GM23338 (cell line): ENCODE measurements at regions not wholly inside any gene's neighbourhood (a gene's known extent, or its start where the extent isn't known, plus 50 kb on each side); places are given as distances from the start of the nearest gene placed in this dataset.
A peak's percentile ranks its signal among the peaks of the same experiment; 100 is the strongest.
"Not testable (repeated sequence)": the region's sequence is repeated elsewhere in the genome, so short reads cannot be mapped to it uniquely, and the experiment has no call there.

Experiments used
- ATAC-seq: fragments of 200-7000 bp; cut with Tn5 transposase; 3 replicates; pipeline ENCODE4 v1.9.1; 2020
- DNase-seq: peaks from one replicate; pipeline ENCODE4 v3.0.0-alpha.2; 2015; ENCODE audit warnings: low spot score
- H2AFZ ChIP-seq: fragments of 200-600 bp; sonication (generic); 2 replicates; pipeline ENCODE4 v1.8.0; 2016; ENCODE audit warnings: antibody characterized with exemption, mild to moderate bottlenecking, moderate library complexity
- H3F3A ChIP-seq: fragments of 200-600 bp; sonication (generic); replicated peaks from 2 replicates; pipeline ENCODE4 v1.8.0; 2017; ENCODE audit warnings: antibody characterized with exemption, mixed run types, low read depth
- H3K27ac ChIP-seq: fragments of 200-600 bp; sonication (generic); 2 replicates; pipeline ENCODE4 v1.6.1; 2016; ENCODE audit warnings: low read depth
- H3K27me3 ChIP-seq: fragments of 200-600 bp; sonication (generic); 2 replicates; pipeline ENCODE4 v1.8.0; 2016; ENCODE audit warnings: mild to moderate bottlenecking, mixed run types, moderate library complexity; ENCODE audit not compliant: insufficient read depth
- H3K36me3 ChIP-seq: fragments of 200-600 bp; sonication (generic); 2 replicates; pipeline ENCODE4 v1.8.0; 2016; ENCODE audit warnings: mild to moderate bottlenecking; ENCODE audit not compliant: insufficient read depth
- H3K4me1 ChIP-seq: fragments of 200-600 bp; sonication (generic); 2 replicates; pipeline ENCODE4 v1.8.0; 2016; ENCODE audit warnings: mild to moderate bottlenecking, moderate library complexity; ENCODE audit not compliant: insufficient read depth
- H3K4me2 ChIP-seq: fragments of 200-600 bp; sonication (generic); 2 replicates; pipeline ENCODE4 v1.7.1; 2017; ENCODE audit warnings: mixed run types
- H3K4me3 ChIP-seq: fragments of 200-600 bp; sonication (generic); 2 replicates; pipeline ENCODE4 v1.6.1; 2016; ENCODE audit warnings: mixed run types
- H3K79me2 ChIP-seq: fragments of 200-600 bp; sonication (generic); replicated peaks from 2 replicates; pipeline ENCODE4 v1.8.0; 2017; ENCODE audit warnings: mild to moderate bottlenecking; ENCODE audit not compliant: insufficient read depth
- H3K9me2 ChIP-seq: fragments of 200-600 bp; sonication (generic); 2 replicates; pipeline ENCODE4 v1.8.0; 2017; ENCODE audit not compliant: insufficient read depth
- H4K20me1 ChIP-seq: fragments of 200-600 bp; sonication (generic); replicated peaks from 2 replicates; pipeline ENCODE4 v1.8.0; 2017; ENCODE audit warnings: mild to moderate bottlenecking; ENCODE audit not compliant: insufficient read depth
- H3K27ac Mint-ChIP-seq: 2 replicates; pipeline ENCODE4 v1.8.0; 2020; ENCODE audit warnings: inconsistent platforms, mild to moderate bottlenecking, moderate library complexity, mixed read lengths
- H3K27me3 Mint-ChIP-seq: 3 replicates; pipeline ENCODE4 v1.8.0; 2022; ENCODE audit warnings: low read depth, mild to moderate bottlenecking, moderate library complexity, mixed read lengths, inconsistent platforms; ENCODE audit not compliant: insufficient read depth, poor library complexity
- H3K36me3 Mint-ChIP-seq: 3 replicates; pipeline ENCODE4 v1.8.0; 2021; ENCODE audit warnings: low read depth, mild to moderate bottlenecking, inconsistent platforms, moderate library complexity, mixed read lengths
- H3K4me1 Mint-ChIP-seq: 3 replicates; pipeline ENCODE4 v1.8.0; 2020; ENCODE audit warnings: mild to moderate bottlenecking, inconsistent platforms, mixed read lengths
- H3K4me3 Mint-ChIP-seq: 3 replicates; pipeline ENCODE4 v1.8.0; 2021; ENCODE audit warnings: moderate library complexity, mild to moderate bottlenecking, inconsistent platforms, mixed read lengths
- H3K9me3 Mint-ChIP-seq: 3 replicates; pipeline ENCODE4 v1.8.0; 2020; ENCODE audit warnings: moderate library complexity, mild to moderate bottlenecking, inconsistent platforms, mixed read lengths
- CREB1 ChIP-seq: fragments of 250-450 bp; sonication (Bioruptor Pico); IDR thresholded peaks from 2 replicates; pipeline ENCODE4 v1.5.0; 2020; ENCODE audit warnings: low read depth, mild to moderate bottlenecking, moderate library complexity
- CTCF ChIP-seq, 2 experiments: fragments of 200-600 bp in 1 of 2; sonication (generic) in 1 of 2; conservative IDR thresholded peaks; 2 replicates each; pipeline versions ENCODE4 v1.5.1 to v1.6.1; 2016 to 2017; ENCODE audit warnings: antibody characterized with exemption in 2 of 2, low read depth in 2 of 2, mild to moderate bottlenecking in 2 of 2, moderate library complexity in 1 of 2
- EZH2 ChIP-seq: fragments of 200-600 bp; sonication (generic); IDR thresholded peaks from one replicate; pipeline ENCODE4 v1.8.0; 2017; ENCODE audit warnings: antibody characterized with exemption, mild to moderate bottlenecking, low read depth; ENCODE audit not compliant: unreplicated experiment
- EZH2phosphoT487 ChIP-seq: fragments of 200-600 bp; sonication (generic); IDR thresholded peaks from one replicate; pipeline ENCODE4 v1.8.1; 2018; ENCODE audit warnings: antibody characterized with exemption; ENCODE audit not compliant: unreplicated experiment
- JUNB ChIP-seq: IDR thresholded peaks from one replicate; pipeline ENCODE4 v1.6.1; 2016; ENCODE audit warnings: antibody characterized with exemption; ENCODE audit not compliant: unreplicated experiment
- ZNF114 ChIP-seq: fragments of 250-450 bp; sonication (Bioruptor Pico); IDR thresholded peaks from 2 replicates; pipeline ENCODE4 v1.5.0; 2020; ENCODE audit warnings: mild to moderate bottlenecking, moderate library complexity
- ZNF331 ChIP-seq: fragments of 250-450 bp; sonication (Bioruptor Pico); IDR thresholded peaks from 2 replicates; pipeline ENCODE4 v1.5.0; 2020; ENCODE audit warnings: low read depth, mild to moderate bottlenecking, moderate library complexity
- TF ChIP-seq, protein P1 (sequence below): IDR thresholded peaks from 2 replicates; pipeline ENCODE4 v1.6.1; 2016; ENCODE audit warnings: antibody characterized with exemption

DNA sequence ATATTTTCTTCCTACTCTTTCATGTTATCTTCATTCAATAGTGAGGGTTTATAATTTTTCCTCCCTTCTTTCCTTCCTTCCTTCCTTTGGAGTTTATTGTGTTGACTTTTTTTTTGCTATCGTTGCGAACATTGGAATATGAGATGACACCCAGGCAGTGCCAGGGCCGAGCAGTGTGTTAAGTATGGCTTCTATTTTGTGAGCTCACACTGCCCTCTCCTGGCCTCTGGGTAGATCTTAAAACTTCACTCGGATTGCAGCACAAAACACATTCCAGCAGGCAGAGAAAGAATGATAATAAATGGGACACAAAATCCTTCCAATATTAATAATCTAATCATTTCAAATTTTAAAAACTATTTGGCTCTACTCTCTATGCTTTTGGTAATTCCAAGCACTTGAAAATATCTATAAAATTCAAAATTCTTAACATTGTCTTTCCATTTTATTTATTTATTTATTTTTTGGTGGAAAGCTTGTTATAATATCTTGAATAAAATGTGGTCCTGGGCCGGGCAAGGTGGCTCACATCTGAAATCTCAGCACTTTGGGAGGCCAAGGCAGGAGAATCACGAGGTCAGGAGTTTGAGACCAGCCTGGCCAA lies 147.4 kb upstream of the OLIG3 start:
- Histone ChIP-seq H3K9me2 (peaks cover 3% of the 10 kb centered on the region; the same call in 1 of the 2 replicates), H4K20me1 (no peaks in the 10 kb centered on the region), H2AFZ (no peak overlapping the region), H3F3A (no peaks in the 10 kb centered on the region), H3K27me3 (no peaks in the 10 kb centered on the region), H3K27ac (no peak overlapping the region), H3K79me2 (no peaks in the 10 kb centered on the region), H3K4me1 (no peaks in the 10 kb centered on the region), H3K4me2 (no peak overlapping the region), H3K36me3 (no peaks in the 10 kb centered on the region), H3K4me3 (no peak overlapping the region)
- Mint-ChIP-seq H3K9me3 (no peaks in the 10 kb centered on the region; the same call in 2 of the 3 replicates), H3K4me3 (no peak overlapping the region), H3K27me3 (no peaks in the 10 kb centered on the region), H3K4me1 (no peaks in the 10 kb centered on the region), H3K36me3 (no peaks in the 10 kb centered on the region), H3K27ac (no peak overlapping the region)
- peak; percentile 84 for DNase-seq
- no peak for TF ChIP-seq EZH2phosphoT487
- peak; percentile 85 to 87 for TF ChIP-seq CTCF (conservative IDR thresholded peaks at IDR 0.05; ENCODE audit: low read depth in 2 of 2)
- no peak for TF ChIP-seq ZNF114 (CRISPR knock-in tag)
- ATAC-seq: peak; percentile 97

DNA sequence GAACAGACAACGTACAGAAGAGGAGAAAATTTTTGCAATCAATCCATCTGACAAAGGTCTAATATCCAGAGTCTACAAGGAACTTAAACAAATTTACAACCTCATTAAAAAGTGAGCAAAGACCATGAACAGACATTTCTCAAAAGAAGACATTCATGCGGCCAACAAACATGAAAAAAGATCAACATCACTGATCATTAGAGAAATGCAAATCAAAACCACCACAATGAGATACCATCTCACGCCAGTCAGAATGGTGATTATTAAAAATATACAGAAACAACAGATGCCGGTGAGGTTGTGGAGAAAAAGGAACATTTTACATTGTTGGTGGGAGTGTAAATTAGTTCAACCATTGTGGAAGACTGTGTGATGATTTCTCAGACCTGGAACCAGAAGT lies 149.0 kb upstream of the OLIG3 start:
- not testable (repeated sequence) for H3K4me2 ChIP-seq, H3K4me3 Mint-ChIP-seq, H3K27me3 Mint-ChIP-seq, DNase-seq, H2AFZ ChIP-seq, H3K9me2 ChIP-seq, H3K27ac ChIP-seq, H3K27me3 ChIP-seq, H3K9me3 Mint-ChIP-seq, H3K36me3 Mint-ChIP-seq, H3F3A ChIP-seq, H3K27ac Mint-ChIP-seq, H3K79me2 ChIP-seq, ATAC-seq, H3K4me3 ChIP-seq, H3K4me1 Mint-ChIP-seq, H3K36me3 ChIP-seq, H3K4me1 ChIP-seq, H4K20me1 ChIP-seq

DNA sequence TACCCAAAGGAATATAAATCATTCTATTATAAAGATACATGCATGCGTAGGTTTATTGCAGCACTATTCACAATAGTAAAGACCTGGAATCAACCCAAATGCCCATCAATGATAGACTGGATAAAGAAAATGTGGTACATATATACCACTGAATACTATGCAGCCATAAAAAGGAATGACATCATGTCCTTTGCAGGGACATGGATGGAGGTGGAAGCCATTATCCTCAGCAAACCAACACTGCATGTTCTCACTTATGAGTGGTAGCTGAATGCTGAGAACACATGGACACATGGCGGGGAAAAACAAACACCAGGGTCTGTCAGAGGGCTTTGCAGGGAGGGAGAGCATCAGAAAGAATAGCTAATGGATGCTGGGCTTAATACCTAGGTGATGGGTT lies 149.4 kb upstream of the OLIG3 start:
- not testable (repeated sequence) for H3K27me3 ChIP-seq, H3K9me2 ChIP-seq, H2AFZ ChIP-seq, H3K9me3 Mint-ChIP-seq, ATAC-seq, DNase-seq, H3F3A ChIP-seq, H3K4me3 ChIP-seq, H3K36me3 Mint-ChIP-seq, H3K4me3 Mint-ChIP-seq, H3K27ac Mint-ChIP-seq, H3K4me1 Mint-ChIP-seq, H3K4me2 ChIP-seq, H3K79me2 ChIP-seq, H3K4me1 ChIP-seq, H3K36me3 ChIP-seq, H4K20me1 ChIP-seq, H3K27ac ChIP-seq, H3K27me3 Mint-ChIP-seq

DNA sequence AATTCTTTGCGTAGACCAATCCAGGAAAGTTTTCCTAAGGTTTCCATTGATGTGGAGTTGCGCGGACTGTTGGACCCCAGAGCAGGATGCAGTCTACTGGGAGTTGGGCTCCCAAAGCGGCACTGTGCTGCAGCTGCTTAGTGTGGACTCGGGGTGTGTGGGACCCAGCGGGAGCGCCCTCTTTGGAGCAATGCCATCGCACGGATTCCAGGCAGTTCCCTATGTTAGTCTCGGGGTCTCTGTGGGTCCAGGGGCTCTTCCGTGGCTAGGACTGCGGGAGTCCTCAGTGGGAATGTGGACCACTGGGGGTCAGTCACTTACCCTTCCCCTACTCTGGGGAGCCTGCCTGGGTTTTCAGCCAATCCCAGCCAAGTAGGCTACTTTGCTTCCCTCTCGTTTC lies 151.7 kb upstream of the OLIG3 start:
- H3K4me1 ChIP-seq: no peaks in the 10 kb centered on the region
- Mint-ChIP-seq H3K36me3 (no peaks in the 10 kb centered on the region), H3K27ac (no peak overlapping the region), H3K27me3 (no peaks in the 10 kb centered on the region), H3K4me1 (no peaks in the 10 kb centered on the region), H3K4me3 (no peak overlapping the region), H3K9me3 (no peaks in the 10 kb centered on the region; the same call in 2 of the 3 replicates)
- H3K36me3 ChIP-seq: no peaks in the 10 kb centered on the region
- DNase-seq (peak; percentile 10), ATAC-seq (peak; percentile 25; the same call in 2 of the 3 replicates)
- H3K4me3 ChIP-seq: no peak overlapping the region
- H2AFZ ChIP-seq: no peak overlapping the region
- H3K79me2 ChIP-seq: no peaks in the 10 kb centered on the region
- peaks cover 3% of the 10 kb centered on the region; the same call in 1 of the 2 replicates for H3K9me2 ChIP-seq
- no peaks in the 10 kb centered on the region for H3K27me3 ChIP-seq
- no peak overlapping the region for H3K27ac ChIP-seq
- H3K4me2 ChIP-seq: no peak overlapping the region
- H3F3A ChIP-seq: no peaks in the 10 kb centered on the region
- H4K20me1 ChIP-seq: no peaks in the 10 kb centered on the region
- no peak for TF ChIP-seq EZH2phosphoT487
- TF ChIP-seq JUNB: no peak
- TF ChIP-seq CREB1 (CRISPR knock-in tag): no peak
- TF ChIP-seq, protein P1, sequence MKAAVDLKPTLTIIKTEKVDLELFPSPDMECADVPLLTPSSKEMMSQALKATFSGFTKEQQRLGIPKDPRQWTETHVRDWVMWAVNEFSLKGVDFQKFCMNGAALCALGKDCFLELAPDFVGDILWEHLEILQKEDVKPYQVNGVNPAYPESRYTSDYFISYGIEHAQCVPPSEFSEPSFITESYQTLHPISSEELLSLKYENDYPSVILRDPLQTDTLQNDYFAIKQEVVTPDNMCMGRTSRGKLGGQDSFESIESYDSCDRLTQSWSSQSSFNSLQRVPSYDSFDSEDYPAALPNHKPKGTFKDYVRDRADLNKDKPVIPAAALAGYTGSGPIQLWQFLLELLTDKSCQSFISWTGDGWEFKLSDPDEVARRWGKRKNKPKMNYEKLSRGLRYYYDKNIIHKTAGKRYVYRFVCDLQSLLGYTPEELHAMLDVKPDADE: no peak
- no peak for TF ChIP-seq ZNF331
- TF ChIP-seq EZH2: no peak
